ENCODE measurements at regions not wholly inside any gene's neighbourhood (a gene's known extent, or its start where the extent isn't known, plus 50 kb on each side); places are given as distances from the start of the nearest gene placed in this dataset.

DNA sequence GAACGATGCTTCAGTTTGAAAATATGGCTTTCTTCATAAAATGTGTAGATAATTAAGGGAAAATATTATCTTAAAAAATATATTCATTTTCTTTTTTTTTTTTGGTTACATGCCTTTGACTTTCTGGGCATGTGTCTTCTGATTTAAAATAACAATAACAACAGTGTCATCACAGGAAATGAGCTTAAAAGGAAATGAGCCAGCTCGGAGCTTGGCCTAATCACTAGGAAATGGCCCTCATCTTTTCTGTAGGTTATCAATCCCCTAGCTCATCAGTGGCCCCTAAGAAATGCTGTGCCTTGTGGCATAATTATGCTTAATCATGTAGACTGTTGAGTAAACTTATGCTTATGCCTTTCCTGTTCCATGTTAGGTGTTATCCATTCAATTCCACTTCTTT, 141.8 kb upstream of the FHL2 start:
- Histone ChIP-seq H3K36me3 (ENCODE audit: insufficient read depth, low read length, poor library complexity, severe bottlenecking) (no peaks in the 10 kb centered on the region), H3K4me1 (ENCODE audit: insufficient read depth, low read length, poor library complexity, severe bottlenecking) (no peaks in the 10 kb centered on the region), H3K9me3 (ENCODE audit: low read depth, low read length, poor library complexity, severe bottlenecking) (no peaks in the 10 kb centered on the region), H3K27me3 (replicated peaks; ENCODE audit: insufficient read depth, low read depth, low read length, poor library complexity) (no peaks in the 10 kb centered on the region), H3K27ac (ENCODE audit: low read depth, low read length, poor library complexity, severe bottlenecking) (no peak overlapping the region), H3K4me3 (ENCODE audit: low read depth, low read length, poor library complexity, severe bottlenecking) (no peak overlapping the region)
- ChIA-PET POLR2A (ENCODE audit: low non-redundant PET) (no interaction called here), CTCF (no interaction called here)
- BruUV-seq (replicated peaks) = no TSS peak
- TF ChIP-seq, protein P1, sequence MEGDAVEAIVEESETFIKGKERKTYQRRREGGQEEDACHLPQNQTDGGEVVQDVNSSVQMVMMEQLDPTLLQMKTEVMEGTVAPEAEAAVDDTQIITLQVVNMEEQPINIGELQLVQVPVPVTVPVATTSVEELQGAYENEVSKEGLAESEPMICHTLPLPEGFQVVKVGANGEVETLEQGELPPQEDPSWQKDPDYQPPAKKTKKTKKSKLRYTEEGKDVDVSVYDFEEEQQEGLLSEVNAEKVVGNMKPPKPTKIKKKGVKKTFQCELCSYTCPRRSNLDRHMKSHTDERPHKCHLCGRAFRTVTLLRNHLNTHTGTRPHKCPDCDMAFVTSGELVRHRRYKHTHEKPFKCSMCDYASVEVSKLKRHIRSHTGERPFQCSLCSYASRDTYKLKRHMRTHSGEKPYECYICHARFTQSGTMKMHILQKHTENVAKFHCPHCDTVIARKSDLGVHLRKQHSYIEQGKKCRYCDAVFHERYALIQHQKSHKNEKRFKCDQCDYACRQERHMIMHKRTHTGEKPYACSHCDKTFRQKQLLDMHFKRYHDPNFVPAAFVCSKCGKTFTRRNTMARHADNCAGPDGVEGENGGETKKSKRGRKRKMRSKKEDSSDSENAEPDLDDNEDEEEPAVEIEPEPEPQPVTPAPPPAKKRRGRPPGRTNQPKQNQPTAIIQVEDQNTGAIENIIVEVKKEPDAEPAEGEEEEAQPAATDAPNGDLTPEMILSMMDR (conservative IDR thresholded peaks at IDR 0.05; ENCODE audit: low read depth, low read length) = no peak
- TF ChIP-seq EZH2 (IDR thresholded peaks at IDR 0.05; ENCODE audit: borderline replicate concordance, low read depth, low read length, poor library complexity, severe bottlenecking) = no peak
- intact Hi-C loops (cut with micrococcal nuclease; ENCODE audit: unreplicated experiment) = no loop called here
- no peak for DNase-seq (ENCODE audit: low spot score)

DNA sequence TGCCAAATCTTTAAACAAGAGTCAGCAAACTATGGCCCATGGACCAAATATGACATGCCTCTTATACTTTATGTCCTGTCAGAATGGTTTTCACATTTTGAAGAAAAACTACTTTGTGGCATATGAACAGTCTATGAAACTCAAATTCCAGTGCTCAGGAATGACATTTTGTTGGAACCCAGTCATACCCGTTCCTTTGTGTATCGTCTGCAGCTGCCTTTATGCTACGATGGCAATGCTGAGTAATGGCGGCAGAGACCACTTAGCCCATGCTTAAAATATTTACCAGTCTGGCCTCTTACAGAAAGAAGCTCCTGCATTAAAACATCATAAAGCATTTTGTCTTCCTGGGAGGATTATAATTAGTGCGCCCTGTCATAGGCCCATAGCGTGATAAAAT, 140.5 kb upstream of the FHL2 start:
- no peaks in the 10 kb centered on the region for H3K4me1 ChIP-seq (ENCODE audit: insufficient read depth, low read length, poor library complexity, severe bottlenecking)
- TF ChIP-seq, protein P1 (conservative IDR thresholded peaks at IDR 0.05; ENCODE audit: low read depth, low read length) = no peak
- TF ChIP-seq EZH2 (IDR thresholded peaks at IDR 0.05; ENCODE audit: borderline replicate concordance, low read depth, low read length, poor library complexity, severe bottlenecking) = no peak
- H3K36me3 ChIP-seq (ENCODE audit: insufficient read depth, low read length, poor library complexity, severe bottlenecking) = no peaks in the 10 kb centered on the region
- ChIA-PET CTCF (no interaction called here), POLR2A (ENCODE audit: low non-redundant PET) (no interaction called here)
- no peak overlapping the region for H3K27ac ChIP-seq (ENCODE audit: low read depth, low read length, poor library complexity, severe bottlenecking)
- BruUV-seq (replicated peaks) = no TSS peak
- H3K27me3 ChIP-seq (replicated peaks; ENCODE audit: insufficient read depth, low read depth, low read length, poor library complexity) = no peaks in the 10 kb centered on the region
- intact Hi-C loops (cut with micrococcal nuclease; ENCODE audit: unreplicated experiment) = no loop called here
- no peaks in the 10 kb centered on the region for H3K9me3 ChIP-seq (ENCODE audit: low read depth, low read length, poor library complexity, severe bottlenecking)
- DNase-seq (ENCODE audit: low spot score) = no peak
- H3K4me3 ChIP-seq (ENCODE audit: low read depth, low read length, poor library complexity, severe bottlenecking) = no peak overlapping the region

- no peaks in the 10 kb centered on the region for H3K27me3 ChIP-seq (replicated peaks; ENCODE audit: insufficient read depth, low read depth, low read length, poor library complexity)
- H3K27ac ChIP-seq (ENCODE audit: low read depth, low read length, poor library complexity, severe bottlenecking) = no peak overlapping the region
- no peak for DNase-seq (ENCODE audit: low spot score)
- no peak overlapping the region for H3K4me3 ChIP-seq (ENCODE audit: low read depth, low read length, poor library complexity, severe bottlenecking)
- no peaks in the 10 kb centered on the region for H3K9me3 ChIP-seq (ENCODE audit: low read depth, low read length, poor library complexity, severe bottlenecking)
- H3K36me3 ChIP-seq (ENCODE audit: insufficient read depth, low read length, poor library complexity, severe bottlenecking) = no peaks in the 10 kb centered on the region
- no peaks in the 10 kb centered on the region for H3K4me1 ChIP-seq (ENCODE audit: insufficient read depth, low read length, poor library complexity, severe bottlenecking)
- intact Hi-C loops (cut with micrococcal nuclease; ENCODE audit: unreplicated experiment) = no loop called here
- ChIA-PET CTCF (no interaction called here), POLR2A (ENCODE audit: low non-redundant PET) (no interaction called here)
- no TSS peak for BruUV-seq (replicated peaks)
- TF ChIP-seq EZH2 (IDR thresholded peaks at IDR 0.05; ENCODE audit: borderline replicate concordance, low read depth, low read length, poor library complexity, severe bottlenecking) = no peak
- TF ChIP-seq, protein P1 (conservative IDR thresholded peaks at IDR 0.05; ENCODE audit: low read depth, low read length) = no peak
These were observed 140.0 kb upstream of the FHL2 start for GRCh38 chr2:105538840-105539239.
